ENCODE measurements at regions not wholly inside any gene's neighbourhood (a gene's known extent, or its start where the extent isn't known, plus 50 kb on each side); places are given as distances from the start of the nearest gene placed in this dataset.

DNA sequence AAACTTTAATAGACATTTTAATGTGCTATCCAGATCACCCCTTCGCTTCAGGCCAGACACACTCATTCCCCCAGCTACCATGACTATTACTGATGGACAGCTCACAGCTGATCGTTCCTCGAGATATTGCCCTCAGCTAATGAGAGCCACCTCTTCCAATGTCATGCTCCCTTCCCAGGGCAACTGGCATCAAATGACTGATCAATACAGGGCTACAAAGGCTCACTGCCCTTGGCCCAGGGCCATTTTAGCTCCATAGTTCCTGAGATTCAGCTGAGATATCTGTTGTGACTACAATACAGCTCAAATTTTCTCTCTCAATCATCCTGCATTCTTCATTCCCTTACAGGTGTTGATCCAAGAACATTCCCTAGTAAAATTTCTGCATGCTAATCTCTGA lies 104.5 kb upstream of the PKN2 start:
- no TSS peak for BruUV-seq (replicated peaks)
- intact Hi-C loops (cut with micrococcal nuclease) = no loop called here
- no peaks in the 10 kb centered on the region for H3K27me3 ChIP-seq (ENCODE audit: low read length)
- H3K27ac ChIP-seq (ENCODE audit: low read length) = no peak overlapping the region
- no peaks in the 10 kb centered on the region for H3K79me2 ChIP-seq (ENCODE audit: low read length)
- TF ChIP-seq EZH2phosphoT487 (IDR thresholded peaks at IDR 0.05; ENCODE audit: borderline replicate concordance, low read length) (no peak), EZH2 (IDR thresholded peaks at IDR 0.05; ENCODE audit: low read length, unreplicated experiment) (no peak)
- TF ChIP-seq, protein P1, sequence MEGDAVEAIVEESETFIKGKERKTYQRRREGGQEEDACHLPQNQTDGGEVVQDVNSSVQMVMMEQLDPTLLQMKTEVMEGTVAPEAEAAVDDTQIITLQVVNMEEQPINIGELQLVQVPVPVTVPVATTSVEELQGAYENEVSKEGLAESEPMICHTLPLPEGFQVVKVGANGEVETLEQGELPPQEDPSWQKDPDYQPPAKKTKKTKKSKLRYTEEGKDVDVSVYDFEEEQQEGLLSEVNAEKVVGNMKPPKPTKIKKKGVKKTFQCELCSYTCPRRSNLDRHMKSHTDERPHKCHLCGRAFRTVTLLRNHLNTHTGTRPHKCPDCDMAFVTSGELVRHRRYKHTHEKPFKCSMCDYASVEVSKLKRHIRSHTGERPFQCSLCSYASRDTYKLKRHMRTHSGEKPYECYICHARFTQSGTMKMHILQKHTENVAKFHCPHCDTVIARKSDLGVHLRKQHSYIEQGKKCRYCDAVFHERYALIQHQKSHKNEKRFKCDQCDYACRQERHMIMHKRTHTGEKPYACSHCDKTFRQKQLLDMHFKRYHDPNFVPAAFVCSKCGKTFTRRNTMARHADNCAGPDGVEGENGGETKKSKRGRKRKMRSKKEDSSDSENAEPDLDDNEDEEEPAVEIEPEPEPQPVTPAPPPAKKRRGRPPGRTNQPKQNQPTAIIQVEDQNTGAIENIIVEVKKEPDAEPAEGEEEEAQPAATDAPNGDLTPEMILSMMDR (conservative IDR thresholded peaks at IDR 0.05; ENCODE audit: low read depth, low read length) = no peak
- no peak overlapping the region for H3K4me3 ChIP-seq (ENCODE audit: low read length)
- ATAC-seq (no peak), DNase-seq (no peak)
- H2AFZ ChIP-seq (ENCODE audit: low read length) = no peak overlapping the region
- no peaks in the 10 kb centered on the region for H4K20me1 ChIP-seq (ENCODE audit: low read length)
- no peaks in the 10 kb centered on the region for H3K36me3 ChIP-seq (ENCODE audit: low read depth, low read length)
- H3K9ac ChIP-seq (ENCODE audit: low read length) = no peak overlapping the region
- H3K4me1 ChIP-seq (ENCODE audit: insufficient read depth, low read length) = no peaks in the 10 kb centered on the region
- no peaks in the 10 kb centered on the region for H3F3A ChIP-seq (ENCODE audit: low read length, unreplicated experiment)
- H3K9me3 ChIP-seq (ENCODE audit: low read length) = no peaks in the 10 kb centered on the region
- ChIA-PET CTCF (no interaction called here), POLR2A (ENCODE audit: unreplicated experiment) (no interaction called here)
- no peak overlapping the region for H3K4me2 ChIP-seq (ENCODE audit: low read length)
- no peaks in the 10 kb centered on the region for H3K9me2 ChIP-seq (replicated peaks; ENCODE audit: low read length)

DNA sequence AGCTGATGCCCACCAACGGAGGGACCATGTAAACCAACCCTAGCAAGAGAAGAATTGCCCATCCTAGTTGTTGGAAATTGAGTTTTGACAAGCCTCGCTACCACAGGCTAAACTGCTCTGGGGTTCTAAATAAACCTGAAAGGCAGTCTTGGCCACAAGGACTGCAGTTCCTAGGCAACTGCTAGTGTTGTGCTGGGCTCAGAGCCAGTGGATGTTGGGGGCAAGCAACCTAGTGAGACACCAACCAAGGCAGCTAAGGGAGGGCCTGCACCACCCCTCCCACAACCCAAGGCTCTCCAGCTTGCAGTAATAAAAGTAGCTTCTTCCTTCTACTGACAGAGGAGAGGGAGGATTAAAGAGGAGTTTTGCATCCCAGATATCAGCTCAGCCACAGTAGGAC lies 102.4 kb upstream of the PKN2 start:
- DNase-seq (no peak), ATAC-seq (no peak)
- no TSS peak for BruUV-seq (replicated peaks)
- H3K27ac ChIP-seq (ENCODE audit: low read length) = no peak overlapping the region
- no peaks in the 10 kb centered on the region for H3K9me2 ChIP-seq (replicated peaks; ENCODE audit: low read length)
- no peaks in the 10 kb centered on the region for H3K36me3 ChIP-seq (ENCODE audit: low read depth, low read length)
- H3F3A ChIP-seq (ENCODE audit: low read length, unreplicated experiment) = no peaks in the 10 kb centered on the region
- no peaks in the 10 kb centered on the region for H3K79me2 ChIP-seq (ENCODE audit: low read length)
- H3K4me3 ChIP-seq (ENCODE audit: low read length) = no peak overlapping the region
- ChIA-PET POLR2A (ENCODE audit: unreplicated experiment) (no interaction called here), CTCF (no interaction called here)
- TF ChIP-seq, protein P1 (conservative IDR thresholded peaks at IDR 0.05; ENCODE audit: low read depth, low read length) = no peak
- TF ChIP-seq EZH2phosphoT487 (IDR thresholded peaks at IDR 0.05; ENCODE audit: borderline replicate concordance, low read length) = no peak
- TF ChIP-seq EZH2 (IDR thresholded peaks at IDR 0.05; ENCODE audit: low read length, unreplicated experiment) = no peak
- intact Hi-C loops (cut with micrococcal nuclease) = no loop called here
- H3K27me3 ChIP-seq (ENCODE audit: low read length) = no peaks in the 10 kb centered on the region
- no peak overlapping the region for H2AFZ ChIP-seq (ENCODE audit: low read length)
- H3K9ac ChIP-seq (ENCODE audit: low read length) = no peak overlapping the region
- H4K20me1 ChIP-seq (ENCODE audit: low read length) = no peaks in the 10 kb centered on the region
- no peaks in the 10 kb centered on the region for H3K4me1 ChIP-seq (ENCODE audit: insufficient read depth, low read length)
- H3K4me2 ChIP-seq (ENCODE audit: low read length) = no peak overlapping the region
- no peaks in the 10 kb centered on the region for H3K9me3 ChIP-seq (ENCODE audit: low read length)

DNA sequence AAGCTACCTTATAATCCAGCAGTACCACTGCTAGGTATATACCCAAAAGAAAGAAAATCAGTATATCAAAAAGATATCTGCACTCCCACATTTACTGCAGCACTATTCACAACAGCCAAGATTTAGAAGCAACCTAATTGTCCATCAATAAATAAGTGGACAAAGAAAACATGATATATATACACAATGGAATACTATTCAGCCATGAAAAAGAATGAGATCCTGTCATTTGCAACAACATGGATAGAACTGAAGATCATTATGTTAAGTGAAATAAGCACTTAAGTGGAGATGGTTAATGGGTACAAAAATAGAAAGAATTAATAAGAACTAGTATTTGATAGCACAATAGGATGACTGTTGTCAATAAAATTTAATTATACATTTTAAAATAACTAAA lies 90.7 kb upstream of the PKN2 start:
- BruUV-seq (replicated peaks) = no TSS peak
- TF ChIP-seq EZH2phosphoT487 (IDR thresholded peaks at IDR 0.05; ENCODE audit: borderline replicate concordance, low read length) (no peak), EZH2 (IDR thresholded peaks at IDR 0.05; ENCODE audit: low read length, unreplicated experiment) (no peak)
- TF ChIP-seq, protein P1 (conservative IDR thresholded peaks at IDR 0.05; ENCODE audit: low read depth, low read length) = no peak
- no peak for DNase-seq
- no peak for ATAC-seq
- Histone ChIP-seq H3K4me3 (ENCODE audit: low read length) (no peak overlapping the region), H3K9me3 (ENCODE audit: low read length) (no peaks in the 10 kb centered on the region), H4K20me1 (ENCODE audit: low read length) (no peaks in the 10 kb centered on the region), H2AFZ (ENCODE audit: low read length) (no peak overlapping the region), H3F3A (ENCODE audit: low read length, unreplicated experiment) (no peaks in the 10 kb centered on the region), H3K27me3 (ENCODE audit: low read length) (no peaks in the 10 kb centered on the region), H3K36me3 (ENCODE audit: low read depth, low read length) (no peaks in the 10 kb centered on the region), H3K27ac (ENCODE audit: low read length) (no peak overlapping the region), H3K9me2 (replicated peaks; ENCODE audit: low read length) (no peaks in the 10 kb centered on the region), H3K79me2 (ENCODE audit: low read length) (no peaks in the 10 kb centered on the region), H3K4me1 (ENCODE audit: insufficient read depth, low read length) (no peaks in the 10 kb centered on the region), H3K4me2 (ENCODE audit: low read length) (no peak overlapping the region), H3K9ac (ENCODE audit: low read length) (no peak overlapping the region)
- ChIA-PET CTCF (no interaction called here), POLR2A (ENCODE audit: unreplicated experiment) (no interaction called here)
- intact Hi-C loops (cut with micrococcal nuclease) = no loop called here

Data from PC-3 (cell line).